H1 (cell line): ENCODE measurements at regions not wholly inside any gene's neighbourhood (a gene's known extent, or its start where the extent isn't known, plus 50 kb on each side); places are given as distances from the start of the nearest gene placed in this dataset.

Experiments used
- CTCF ChIA-PET: fragments of 300-600 bp; sonication (Branson Sonifier 250); formaldehyde crosslinking; loops from one replicate; lab custom pipeline; 2021; ENCODE audit not compliant: partially characterized antibody; lab: Charles Lee
- POLR2A ChIA-PET: fragments of 300-600 bp; sonication (Branson Sonifier 250); formaldehyde crosslinking; loops from one replicate; lab custom pipeline; 2021; ENCODE audit warnings: inconsistent platforms; ENCODE audit not compliant: partially characterized antibody; lab: Charles Lee
- DNase-seq, 2 experiments: peaks; one replicate each; pipeline versions ENCODE4 v3.0.0 to v3.0.0-alpha.2; 2010 to 2022; ENCODE audit warnings: low spot score in 2 of 2, low read depth in 1 of 2, mixed read lengths in 1 of 2
- FAIRE-seq: peaks from 2 replicates; lab custom pipeline; 2011; peaks lifted over from hg19 to GRCh38; lab: Jason Lieb, UNC
- H2AFZ ChIP-seq: 2 replicates; pipeline ENCODE4 v1.8.1; 2012; ENCODE audit warnings: low read length, inconsistent platforms
- H2AK5ac ChIP-seq: 2 replicates; pipeline ENCODE4 v1.6.1; 2013; ENCODE audit warnings: low read depth, low read length
- H2BK120ac ChIP-seq: replicated peaks from 2 replicates; pipeline ENCODE3; 2013; ENCODE audit warnings: low read depth, low read length, inconsistent platforms
- H2BK12ac ChIP-seq: 2 replicates; pipeline ENCODE4 v1.6.1; 2013; ENCODE audit warnings: low read depth, low read length
- H2BK15ac ChIP-seq: 2 replicates; pipeline ENCODE4 v1.6.1; 2013; ENCODE audit warnings: low read length
- H2BK20ac ChIP-seq: 2 replicates; pipeline ENCODE4 v1.6.1; 2013; ENCODE audit warnings: low read length
- H2BK5ac ChIP-seq: 2 replicates; pipeline ENCODE4 v1.6.1; 2013; ENCODE audit warnings: low read depth, low read length
- H3K14ac ChIP-seq: 2 replicates; pipeline ENCODE4 v1.6.1; 2013; ENCODE audit warnings: inconsistent platforms; ENCODE audit not compliant: insufficient read length
- H3K18ac ChIP-seq: 2 replicates; pipeline ENCODE4 v1.6.1; 2013; ENCODE audit warnings: low read length; ENCODE audit errors: extremely low read depth
- H3K23ac ChIP-seq: 2 replicates; pipeline ENCODE4 v1.6.1; 2013; ENCODE audit warnings: inconsistent platforms; ENCODE audit not compliant: insufficient read length
- H3K23me2 ChIP-seq: 2 replicates; pipeline ENCODE4 v1.6.1; 2013; ENCODE audit warnings: low read depth, low read length
- H3K27ac ChIP-seq: 2 replicates; pipeline ENCODE4 v1.6.1; 2011; ENCODE audit warnings: low read depth, low read length, inconsistent platforms
- H3K27me3 ChIP-seq, 4 experiments: replicated peaks in 1 of 4; 1 replicate in 1 of 4; 2 replicates in 3 of 4; pipeline versions ENCODE4 v1.6.1 to v1.8.1; 2011 to 2013; ENCODE audit warnings: low read length in 3 of 4, mild to moderate bottlenecking in 3 of 4, inconsistent platforms in 2 of 4, mixed read lengths in 2 of 4, moderate library complexity in 1 of 4; ENCODE audit not compliant: control insufficient read depth in 3 of 4, insufficient read depth in 3 of 4; ENCODE audit errors: extremely low read depth in 1 of 4
- H3K36me3 ChIP-seq, 4 experiments: 2 replicates each; pipeline versions ENCODE4 v1.6.1 to v1.8.1; 2011 to 2013; ENCODE audit warnings: mild to moderate bottlenecking in 4 of 4, low read length in 3 of 4, moderate library complexity in 2 of 4, control low read depth in 1 of 4, inconsistent platforms in 1 of 4; ENCODE audit not compliant: insufficient read depth in 4 of 4, control insufficient read depth in 2 of 4
- H3K4ac ChIP-seq: replicated peaks from 2 replicates; pipeline ENCODE3; 2013; ENCODE audit warnings: low read length, low read depth, mixed read lengths, inconsistent platforms; ENCODE audit not compliant: insufficient read length
- H3K4me1 ChIP-seq, 4 experiments: replicated peaks in 1 of 4; 1 replicate in 1 of 4; 2 replicates in 3 of 4; pipeline versions ENCODE4 v1.6.1 to v1.8.1; 2011 to 2013; ENCODE audit warnings: low read length in 3 of 4, inconsistent platforms in 2 of 4, mixed read lengths in 1 of 4; ENCODE audit not compliant: insufficient read depth in 4 of 4, control insufficient read depth in 3 of 4
- H3K4me2 ChIP-seq, 2 experiments: 2 replicates each; pipeline versions ENCODE4 v1.6.1 to v1.8.1; 2011 to 2013; ENCODE audit warnings: low read depth in 2 of 2, low read length in 2 of 2, control low read depth in 1 of 2, inconsistent platforms in 1 of 2, mild to moderate bottlenecking in 1 of 2; ENCODE audit not compliant: insufficient read depth in 1 of 2
- H3K4me3 ChIP-seq, 4 experiments: fragments of 200-600, 300-600 bp in 1 of 4; sonication (generic), shearing (Covaris generic), sonication (Bioruptor Twin) in 1 of 4; 2 replicates each; pipeline versions ENCODE4 v1.5.1 to v1.8.1; 2011 to 2016; ENCODE audit warnings: low read length in 4 of 4, low read depth in 3 of 4, control low read depth in 2 of 4, inconsistent platforms in 2 of 4, mild to moderate bottlenecking in 2 of 4, mixed read lengths in 1 of 4, moderate library complexity in 1 of 4; ENCODE audit not compliant: insufficient read depth in 2 of 4; ENCODE audit errors: extremely low read depth in 1 of 4
- H3K56ac ChIP-seq: replicated peaks from 2 replicates; pipeline ENCODE3; 2013; ENCODE audit warnings: low read depth, mild to moderate bottlenecking, mixed read lengths, low read length, inconsistent platforms; ENCODE audit not compliant: insufficient read length
- H3K79me1 ChIP-seq: 2 replicates; pipeline ENCODE4 v1.6.1; 2013; ENCODE audit warnings: low read depth, low read length, control low read depth
- H3K79me2 ChIP-seq, 2 experiments: 2 replicates each; pipeline versions ENCODE4 v1.6.1 to v1.8.1; 2012 to 2013; ENCODE audit warnings: low read length in 2 of 2, mild to moderate bottlenecking in 2 of 2, inconsistent platforms in 1 of 2; ENCODE audit not compliant: insufficient read depth in 2 of 2, control insufficient read depth in 1 of 2
- H3K9ac ChIP-seq, 4 experiments: replicated peaks in 1 of 4; 1 replicate in 1 of 4; 2 replicates in 3 of 4; pipeline versions ENCODE4 v1.6.1 to v1.8.1; 2011 to 2013; ENCODE audit warnings: low read depth in 3 of 4, low read length in 3 of 4, control low read depth in 2 of 4, mild to moderate bottlenecking in 2 of 4, moderate library complexity in 2 of 4, inconsistent platforms in 1 of 4; ENCODE audit errors: extremely low read depth in 1 of 4
- H3K9me3 ChIP-seq, 2 experiments: 2 replicates each; pipeline versions ENCODE4 v1.6.1 to v1.8.1; 2012 to 2013; ENCODE audit warnings: mild to moderate bottlenecking in 2 of 2, moderate library complexity in 2 of 2, control low read depth in 1 of 2, inconsistent platforms in 1 of 2, low read depth in 1 of 2, low read length in 1 of 2, mixed read lengths in 1 of 2; ENCODE audit not compliant: insufficient read depth in 2 of 2
- H4K20me1 ChIP-seq, 2 experiments: replicated peaks in 1 of 2; 2 replicates each; pipeline versions ENCODE3 to v1.8.1; 2011 to 2013; ENCODE audit warnings: inconsistent platforms in 2 of 2, low read length in 2 of 2, mild to moderate bottlenecking in 1 of 2; ENCODE audit not compliant: insufficient read depth in 2 of 2, control insufficient read depth in 1 of 2
- H4K5ac ChIP-seq: 2 replicates; pipeline ENCODE4 v1.6.1; 2013; ENCODE audit warnings: low read length, low read depth, mixed read lengths, inconsistent platforms; ENCODE audit not compliant: insufficient read length
- H4K8ac ChIP-seq: 2 replicates; pipeline ENCODE4 v1.8.0; 2013; ENCODE audit warnings: mild to moderate bottlenecking, moderate library complexity, low read length, inconsistent platforms; ENCODE audit not compliant: insufficient read depth; ENCODE audit errors: extremely low read depth
- H4K91ac ChIP-seq: replicated peaks from 2 replicates; pipeline ENCODE3; 2013; ENCODE audit warnings: low read length, mixed read lengths, inconsistent platforms; ENCODE audit not compliant: insufficient read length
- TAF7 ChIP-seq: optimal IDR thresholded peaks from 2 replicates; pipeline ENCODE3; 2011; ENCODE audit warnings: low read depth, mild to moderate bottlenecking, inconsistent platforms, low read length, moderate library complexity, borderline replicate concordance
- WGBS, 2 experiments: shearing (Covaris generic) in 1 of 2; methylation state at CpG; one replicate each; pipeline versions ENCODE4 v1.1.6 to v1.1.7; 2013 to 2015; ENCODE audit warnings: low lambda C conversion rate in 2 of 2, mixed read lengths in 2 of 2, inconsistent platforms in 1 of 2, low coverage in 1 of 2, missing lambda C conversion rate in 1 of 2; ENCODE audit not compliant: insufficient replicate concordance in 2 of 2, insufficient coverage in 1 of 2, insufficient read length in 1 of 2; ENCODE audit errors: extremely low coverage in 1 of 2, missing lambda C conversion rate in 1 of 2; 5-methylcytosine and 5-hydroxymethylcytosine counted together

DNA sequence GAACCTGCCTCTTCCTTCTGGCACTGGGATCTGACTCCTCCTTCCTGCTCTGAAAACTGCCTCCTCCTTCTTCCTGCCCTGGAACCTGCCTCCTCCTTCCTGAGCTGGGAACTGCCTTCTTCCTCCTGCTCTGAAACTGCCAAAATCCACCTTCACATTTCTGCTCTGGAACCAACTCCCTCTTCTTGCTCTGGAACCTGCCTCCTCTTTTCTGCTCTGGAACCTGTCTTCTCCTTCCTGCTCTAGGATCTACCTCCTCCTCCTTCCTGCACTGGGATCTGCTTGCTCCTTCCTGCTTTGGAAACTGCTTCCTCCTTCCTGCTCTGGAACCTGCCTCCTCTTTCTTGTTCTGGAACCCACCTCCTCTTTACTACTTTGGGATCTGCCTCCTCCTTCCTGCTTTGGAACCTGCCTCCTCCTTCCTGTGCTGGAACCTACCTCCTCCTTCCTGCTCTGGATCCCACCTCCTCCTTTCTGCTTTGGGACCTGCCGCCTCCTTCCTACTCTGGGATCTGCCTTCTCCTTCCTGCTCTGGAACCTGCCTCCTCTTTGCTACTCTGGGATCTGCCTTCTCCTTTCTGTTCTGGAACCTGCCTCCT is 315.5 kb downstream of the PRL start:
- FAIRE-seq, result no peak
- H3K18ac ChIP-seq, result no peak overlapping the region
- no peak overlapping the region for H2AFZ ChIP-seq
- H2BK5ac ChIP-seq, result no peak overlapping the region
- peaks cover 0 to 4% of the 10 kb centered on the region in 2 experiments; a peak in 1 of 4 replicates for H3K79me2 ChIP-seq
- TF ChIP-seq TAF7, result no peak
- no peaks in the 10 kb centered on the region for H3K79me1 ChIP-seq
- no peak overlapping the region for H3K56ac ChIP-seq
- H2AK5ac ChIP-seq, result no peak overlapping the region
- H4K8ac ChIP-seq, result no peak overlapping the region
- peaks cover 0 to 20% (median 10%) of the 10 kb centered on the region in 4 experiments; a peak in 5 of 8 replicates for H3K36me3 ChIP-seq
- no peak overlapping the region for H3K14ac ChIP-seq
- H3K9me3 ChIP-seq, result 0 out of 4 replicates have a peak, but pooled peaks cover 0 to 8% of the 10 kb centered on the region in 2 experiments
- no peak overlapping the region for H2BK20ac ChIP-seq
- no peak overlapping the region for H2BK120ac ChIP-seq
- no peak overlapping the region for H3K27ac ChIP-seq
- no peak for DNase-seq
- no peak overlapping the region for H4K5ac ChIP-seq
- no peak overlapping the region for H3K4me3 ChIP-seq
- no peak overlapping the region for H3K23ac ChIP-seq
- no peaks in the 10 kb centered on the region for H3K23me2 ChIP-seq
- no CpG with 5 or more reads among the region's 1 CpG for WGBS, 2 experiments
- no peaks in the 10 kb centered on the region for H3K27me3 ChIP-seq
- H3K4me1 ChIP-seq, result no peaks in the 10 kb centered on the region
- ChIA-PET POLR2A (no interaction called here), CTCF (no interaction called here)
- H4K20me1 ChIP-seq, result no peaks in the 10 kb centered on the region
- H4K91ac ChIP-seq, result no peak overlapping the region
- H3K4ac ChIP-seq, result no peak overlapping the region
- H2BK15ac ChIP-seq, result no peak overlapping the region
- no peak overlapping the region for H2BK12ac ChIP-seq
- no peak overlapping the region for H3K4me2 ChIP-seq
- H3K9ac ChIP-seq, result no peak overlapping the region
